Epithelial cell of esophagus (primary cell): ENCODE measurements at regions not wholly inside any gene's neighbourhood (a gene's known extent, or its start where the extent isn't known, plus 50 kb on each side); places are given as distances from the start of the nearest gene placed in this dataset.
"Not testable (repeated sequence)": the region's sequence is repeated elsewhere in the genome, so short reads cannot be mapped to it uniquely, and the experiment has no call there.

Experiments
- DNase-seq: peaks from one replicate; pipeline ENCODE4 v3.0.0; 2010; ENCODE audit warnings: low read depth
- H3K4me3 ChIP-seq: 2 replicates; pipeline ENCODE4 v1.5.1; 2011; ENCODE audit warnings: mild to moderate bottlenecking, low read length, control low read depth
- CTCF ChIP-seq: IDR thresholded peaks from 2 replicates; pipeline ENCODE4 v1.5.1; 2011; ENCODE audit warnings: low read depth, mild to moderate bottlenecking, low read length, control low read depth, inconsistent platforms; ENCODE audit not compliant: insufficient read depth; ENCODE audit errors: missing control alignments

GRCh38 chrX:55867181-55867651 is 149.7 kb downstream of the RRAGB start:
- DNase-seq = peak; percentile 42
- H3K4me3 ChIP-seq = no peak overlapping the region
- TF ChIP-seq CTCF = no peak

GRCh38 chrX:55867708-55868107 is 150.2 kb downstream of the RRAGB start:
- no peak for DNase-seq
- TF ChIP-seq CTCF = no peak
- no peak overlapping the region for H3K4me3 ChIP-seq

GRCh38 chrX:55874807-55875206 is 157.3 kb downstream of the RRAGB start:
- TF ChIP-seq CTCF = no peak
- H3K4me3 ChIP-seq = no peak overlapping the region
- DNase-seq = no peak

GRCh38 chrX:55883541-55883940 is 166.0 kb downstream of the RRAGB start:
- not testable (repeated sequence) for H3K4me3 ChIP-seq, DNase-seq

GRCh38 chrX:55907968-55908607 is 190.5 kb downstream of the RRAGB start:
- peak; percentile 55 for DNase-seq
- TF ChIP-seq CTCF = peak; percentile 49
- peak overlapping the region; percentile 56 for H3K4me3 ChIP-seq

- no peak for TF ChIP-seq CTCF
- H3K4me3 ChIP-seq = peak overlapping the region; percentile 56
- peak; percentile 25 for DNase-seq
Measured at GRCh38 chrX:55908661-55909212, 191.2 kb downstream of the RRAGB start.

- no peak for DNase-seq
- no peak overlapping the region for H3K4me3 ChIP-seq
- TF ChIP-seq CTCF = no peak
Measured at GRCh38 chrX:55919367-55920221, 202.0 kb downstream of the RRAGB start.
